Mesothelial cell of epicardium (in vitro differentiated cells): ENCODE measurements at regions not wholly inside any gene's neighbourhood (a gene's known extent, or its start where the extent isn't known, plus 50 kb on each side); places are given as distances from the start of the nearest gene placed in this dataset.
A peak's percentile ranks its signal among the peaks of the same experiment; 100 is the strongest.

Experiments
- DNase-seq, 2 experiments: peaks; one replicate each; pipeline ENCODE4 v3.0.0; 2021; ENCODE audit warnings: low spot score in 2 of 2; ENCODE audit not compliant: unreplicated experiment in 2 of 2
- H3K27ac Mint-ChIP-seq: 2 replicates; pipeline ENCODE4 v1.8.0; 2021; ENCODE audit warnings: mixed read lengths
- H3K27me3 Mint-ChIP-seq: 2 replicates; pipeline ENCODE4 v1.8.0; 2021; ENCODE audit warnings: low read depth, mixed read lengths
- H3K36me3 Mint-ChIP-seq: 2 replicates; pipeline ENCODE4 v1.8.0; 2021; ENCODE audit warnings: mixed read lengths
- H3K4me1 Mint-ChIP-seq: 2 replicates; pipeline ENCODE4 v1.8.0; 2021; ENCODE audit warnings: mixed read lengths
- H3K4me3 Mint-ChIP-seq: 2 replicates; pipeline ENCODE4 v1.8.0; 2021; ENCODE audit warnings: mild to moderate bottlenecking, moderate library complexity, mixed read lengths
- H3K9me3 Mint-ChIP-seq: 2 replicates; pipeline ENCODE4 v1.8.0; 2021; ENCODE audit warnings: mixed read lengths
- TF ChIP-seq, protein P1 (sequence below): fragments of 200-600 bp; sonication (generic); IDR thresholded peaks from one replicate; pipeline ENCODE4 v1.5.0; 2021; ENCODE audit warnings: antibody characterized with exemption; ENCODE audit not compliant: unreplicated experiment

DNA sequence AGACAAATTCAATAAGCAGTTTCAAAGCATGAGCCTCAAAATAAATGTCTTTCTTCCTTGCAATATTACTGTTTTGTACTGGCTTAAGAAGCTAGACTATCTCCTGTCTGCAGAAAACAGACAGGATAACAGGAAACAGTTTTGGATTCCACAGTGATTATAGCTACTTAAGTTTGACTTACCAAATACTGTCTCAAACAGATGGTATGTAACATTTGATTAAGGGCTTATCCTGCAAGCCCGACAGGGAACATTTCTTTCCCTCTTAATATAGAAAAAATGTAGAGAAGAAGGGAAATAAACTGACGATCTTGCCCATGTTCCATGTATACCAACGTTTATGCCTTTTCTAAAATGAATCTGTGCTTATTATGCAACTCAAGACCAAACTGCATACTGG lies 179.9 kb upstream of the EEA1 start:
- no peak overlapping the region for H3K4me3 Mint-ChIP-seq
- TF ChIP-seq, protein P1, sequence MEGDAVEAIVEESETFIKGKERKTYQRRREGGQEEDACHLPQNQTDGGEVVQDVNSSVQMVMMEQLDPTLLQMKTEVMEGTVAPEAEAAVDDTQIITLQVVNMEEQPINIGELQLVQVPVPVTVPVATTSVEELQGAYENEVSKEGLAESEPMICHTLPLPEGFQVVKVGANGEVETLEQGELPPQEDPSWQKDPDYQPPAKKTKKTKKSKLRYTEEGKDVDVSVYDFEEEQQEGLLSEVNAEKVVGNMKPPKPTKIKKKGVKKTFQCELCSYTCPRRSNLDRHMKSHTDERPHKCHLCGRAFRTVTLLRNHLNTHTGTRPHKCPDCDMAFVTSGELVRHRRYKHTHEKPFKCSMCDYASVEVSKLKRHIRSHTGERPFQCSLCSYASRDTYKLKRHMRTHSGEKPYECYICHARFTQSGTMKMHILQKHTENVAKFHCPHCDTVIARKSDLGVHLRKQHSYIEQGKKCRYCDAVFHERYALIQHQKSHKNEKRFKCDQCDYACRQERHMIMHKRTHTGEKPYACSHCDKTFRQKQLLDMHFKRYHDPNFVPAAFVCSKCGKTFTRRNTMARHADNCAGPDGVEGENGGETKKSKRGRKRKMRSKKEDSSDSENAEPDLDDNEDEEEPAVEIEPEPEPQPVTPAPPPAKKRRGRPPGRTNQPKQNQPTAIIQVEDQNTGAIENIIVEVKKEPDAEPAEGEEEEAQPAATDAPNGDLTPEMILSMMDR = no peak
- no peaks in the 10 kb centered on the region for H3K9me3 Mint-ChIP-seq
- peaks cover 33% of the 10 kb centered on the region for H3K4me1 Mint-ChIP-seq
- no peak for DNase-seq
- H3K27me3 Mint-ChIP-seq = no peaks in the 10 kb centered on the region
- peak overlapping the region; percentile 20 for H3K27ac Mint-ChIP-seq
- H3K36me3 Mint-ChIP-seq = no peaks in the 10 kb centered on the region

DNA sequence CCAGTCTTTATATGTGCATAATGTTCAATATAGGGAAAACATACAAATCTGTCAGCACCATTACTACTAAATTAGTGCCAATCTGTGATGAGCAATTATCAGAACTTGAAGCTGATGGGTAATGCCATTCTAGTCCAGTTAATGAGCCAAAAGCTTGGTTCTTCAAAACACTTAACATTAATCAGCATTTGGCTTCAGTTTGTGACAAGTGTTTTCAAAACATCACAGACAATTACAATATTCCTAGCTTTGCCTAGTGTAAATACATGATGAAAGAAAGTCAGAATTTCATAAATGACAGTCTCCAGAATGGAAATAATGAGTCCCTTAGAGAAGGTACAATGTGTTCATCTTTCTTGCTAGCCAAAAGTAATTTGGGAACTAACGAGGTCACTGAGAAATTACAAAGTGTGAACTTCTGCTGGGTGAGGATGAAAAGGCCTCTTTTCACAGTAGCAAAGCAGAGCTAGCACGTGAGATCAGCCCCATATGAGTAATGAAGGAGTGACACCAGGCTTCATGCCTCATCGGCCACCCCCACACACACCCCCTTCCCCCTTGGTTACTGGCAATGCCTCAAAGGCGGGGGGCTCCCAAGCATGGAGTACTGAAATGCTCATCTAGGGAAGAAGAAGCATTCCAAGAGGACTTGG lies 180.6 kb upstream of the EEA1 start:
- Mint-ChIP-seq H3K36me3 (no peaks in the 10 kb centered on the region), H3K4me3 (no peak overlapping the region), H3K9me3 (no peaks in the 10 kb centered on the region), H3K27me3 (no peaks in the 10 kb centered on the region), H3K4me1 (peaks cover 33% of the 10 kb centered on the region), H3K27ac (no peak overlapping the region)
- DNase-seq = no peak
- TF ChIP-seq, protein P1 = no peak

DNA sequence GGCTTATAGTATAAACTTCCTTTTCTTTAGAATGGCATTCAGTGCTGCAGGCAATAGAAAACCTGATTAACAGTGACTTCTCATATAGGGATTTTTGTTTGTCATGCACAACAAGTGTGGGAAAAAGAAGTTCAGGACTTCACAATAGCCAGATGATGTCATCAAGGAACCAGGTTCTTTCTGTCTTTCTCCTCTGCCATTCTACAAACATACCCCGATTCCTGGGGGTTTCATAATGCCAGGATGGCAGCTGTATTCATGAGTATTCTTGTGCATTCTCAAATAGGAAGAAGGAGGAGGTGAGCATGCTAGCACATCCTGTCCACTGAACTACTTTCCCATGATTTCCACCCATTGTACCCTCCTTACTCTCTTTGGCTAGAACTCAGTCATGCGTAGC lies 182.7 kb upstream of the EEA1 start:
- H3K4me3 Mint-ChIP-seq = no peak overlapping the region
- TF ChIP-seq, protein P1 = no peak
- no peaks in the 10 kb centered on the region for H3K36me3 Mint-ChIP-seq
- no peaks in the 10 kb centered on the region for H3K27me3 Mint-ChIP-seq
- peaks cover 2% of the 10 kb centered on the region for H3K9me3 Mint-ChIP-seq
- no peak overlapping the region for H3K27ac Mint-ChIP-seq
- DNase-seq = no peak
- peaks cover 44% of the 10 kb centered on the region for H3K4me1 Mint-ChIP-seq

DNA sequence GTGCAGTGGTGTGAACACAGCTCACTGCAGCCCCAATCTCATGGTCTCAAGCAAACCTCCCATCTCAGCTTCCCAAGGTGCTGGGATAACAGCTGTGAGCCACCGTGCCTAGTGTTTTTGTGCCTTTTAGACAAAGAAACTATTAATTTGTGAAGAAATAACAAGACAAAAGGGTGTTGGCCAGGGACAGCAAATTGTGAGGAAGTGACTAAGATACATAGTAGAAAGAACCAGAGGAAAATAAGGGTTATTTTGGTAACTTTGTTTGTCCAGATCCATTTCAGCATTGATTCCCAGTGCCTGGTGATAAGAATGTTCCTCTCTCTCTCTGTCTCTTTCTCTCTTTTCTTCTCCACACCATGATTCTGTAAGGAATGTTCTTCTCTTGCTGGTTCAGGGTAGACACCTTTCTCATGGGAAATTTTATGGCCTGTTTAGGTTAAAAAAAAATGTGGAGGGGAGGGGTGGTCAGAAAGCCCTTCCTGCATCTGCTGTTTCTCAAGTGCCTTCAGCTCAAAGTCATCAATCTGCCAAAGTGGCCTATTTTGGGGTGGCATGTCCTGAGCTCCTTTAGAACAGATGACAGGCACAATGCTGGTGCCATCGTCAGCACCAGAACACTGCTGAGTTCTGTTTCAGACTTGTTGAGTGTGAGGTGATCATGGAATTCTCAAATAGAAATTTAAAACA lies 184.4 kb upstream of the EEA1 start:
- H3K4me3 Mint-ChIP-seq = no peak overlapping the region
- H3K4me1 Mint-ChIP-seq = peaks cover 31% of the 10 kb centered on the region
- no peaks in the 10 kb centered on the region for H3K27me3 Mint-ChIP-seq
- no peaks in the 10 kb centered on the region for H3K36me3 Mint-ChIP-seq
- peaks cover 3% of the 10 kb centered on the region for H3K9me3 Mint-ChIP-seq
- no peak for DNase-seq
- H3K27ac Mint-ChIP-seq = no peak overlapping the region
- TF ChIP-seq, protein P1 = no peak

DNA sequence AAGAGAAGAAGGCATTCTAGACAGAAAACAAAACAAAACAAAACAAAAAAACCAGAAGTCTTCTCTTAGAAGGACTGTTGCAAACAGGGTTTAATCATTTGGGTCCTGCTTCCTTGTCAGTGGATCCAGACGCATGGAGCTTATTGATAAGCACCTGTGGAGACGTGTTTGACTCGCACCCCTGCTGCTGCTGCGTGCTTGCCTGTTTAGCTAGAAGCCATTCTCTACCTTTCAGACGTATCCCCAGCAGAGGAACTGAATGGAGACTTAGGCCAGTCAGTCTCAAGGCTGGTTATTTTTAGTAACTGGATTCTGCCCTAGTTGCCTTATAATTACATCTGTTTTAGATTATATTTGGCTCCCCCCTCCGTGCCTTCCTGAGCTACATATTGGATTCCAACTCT lies 186.1 kb upstream of the EEA1 start:
- Mint-ChIP-seq H3K27ac (peak overlapping the region; percentile 49), H3K9me3 (peaks cover 3% of the 10 kb centered on the region), H3K36me3 (no peaks in the 10 kb centered on the region), H3K4me1 (peaks cover 21% of the 10 kb centered on the region), H3K4me3 (no peak overlapping the region), H3K27me3 (no peaks in the 10 kb centered on the region)
- TF ChIP-seq, protein P1 = no peak
- DNase-seq = no peak
